ENCODE measurements at regions not wholly inside any gene's neighbourhood (a gene's known extent, or its start where the extent isn't known, plus 50 kb on each side); places are given as distances from the start of the nearest gene placed in this dataset.

- no peaks in the 10 kb centered on the region for H3K9me3 ChIP-seq (replicated peaks; ENCODE audit: control insufficient read depth, insufficient read depth, low read length)
- DNase-seq (ENCODE audit: low read depth, low spot score) (no peak), ATAC-seq (no peak), FAIRE-seq (no peak)
- H3K4me2 ChIP-seq (ENCODE audit: control insufficient read depth, insufficient read depth) = no peak overlapping the region
- H3K4me3 ChIP-seq = no peak overlapping the region
- no peak overlapping the region for H2AFZ ChIP-seq (ENCODE audit: control insufficient read depth, low read depth, low read length)
- no peaks in the 10 kb centered on the region for H3K27me3 ChIP-seq (replicated peaks in 1 of 2; ENCODE audit: control insufficient read depth in 2 of 2, insufficient read depth in 2 of 2, low read length in 1 of 2)
- no peaks in the 10 kb centered on the region for H4K20me1 ChIP-seq (ENCODE audit: control insufficient read depth, insufficient read depth)
- no peak for TF ChIP-seq CHD4 (IDR thresholded peaks at IDR 0.05)
- no peak for TF ChIP-seq RB1 (IDR thresholded peaks at IDR 0.05; ENCODE audit: borderline replicate concordance)
- no peak for TF ChIP-seq USF2 (IDR thresholded peaks at IDR 0.05; ENCODE audit: borderline replicate concordance, low read depth, low read length)
- no peak for TF ChIP-seq KDM1A (IDR thresholded peaks at IDR 0.05; ENCODE audit: borderline replicate concordance)
- TF ChIP-seq E2F8 (IDR thresholded peaks at IDR 0.05; ENCODE audit: low read depth, partially characterized antibody) = no peak
- TF ChIP-seq LARP7 (IDR thresholded peaks at IDR 0.05) = no peak
- TF ChIP-seq MYB (IDR thresholded peaks at IDR 0.05; ENCODE audit: borderline replicate concordance, low read depth, low read length) = no peak
- TF ChIP-seq YBX1 (IDR thresholded peaks at IDR 0.05) = no peak
- TF ChIP-seq FOXM1 (IDR thresholded peaks at IDR 0.05; ENCODE audit: low read depth, low read length) = no peak
- no peak for TF ChIP-seq CREM (IDR thresholded peaks at IDR 0.05; ENCODE audit: low read depth)
- no peak for TF ChIP-seq ZNF207 (IDR thresholded peaks at IDR 0.05; ENCODE audit: borderline replicate concordance)
- no peak for TF ChIP-seq REST (IDR thresholded peaks at IDR 0.05; ENCODE audit: low read depth, low read length)
- CTCF ChIA-PET = no interaction called here
- intact Hi-C loops (cut with micrococcal nuclease; ENCODE audit: unreplicated experiment) = no loop called here
- H3K36me3 ChIP-seq (ENCODE audit: control insufficient read depth in 2 of 2, insufficient read depth in 2 of 2, low read length in 1 of 2) = no peaks in the 10 kb centered on the region
- H3K27ac ChIP-seq (ENCODE audit: control insufficient read depth, insufficient read depth) = no peak overlapping the region
- POLR2A ChIA-PET = no interaction called here
- BruUV-seq (replicated peaks) = no TSS peak
- SMC1A ChIA-PET (ENCODE audit: uncharacterized antibody, unreplicated experiment) = no interaction called here
- no peak overlapping the region for H3K9ac ChIP-seq (ENCODE audit: control insufficient read depth, insufficient read depth, low read length)
- H3K79me2 ChIP-seq (ENCODE audit: control insufficient read depth, insufficient read depth, low read length) = no peaks in the 10 kb centered on the region
- no peaks in the 10 kb centered on the region for H3K4me1 ChIP-seq (ENCODE audit: control insufficient read depth, insufficient read depth, low read length)
- RAD21 ChIA-PET (ENCODE audit: unreplicated experiment) = no interaction called here
- in situ Hi-C loops (cut with MboI) = no loop called here
- WGBS (ENCODE audit: insufficient coverage, insufficient replicate concordance, low lambda C conversion rate, missing lambda C conversion rate) = 44% methylated on average over 3 of the region's 3 CpGs
These were observed 1947.6 kb upstream of the CELF4 start for GRCh38 chr18:39513186-39513585.

Data from GM12878 (cell line).